ENCODE measurements at regions not wholly inside any gene's neighbourhood (a gene's known extent, or its start where the extent isn't known, plus 50 kb on each side); places are given as distances from the start of the nearest gene placed in this dataset.
"Not testable (repeated sequence)": the region's sequence is repeated elsewhere in the genome, so short reads cannot be mapped to it uniquely, and the experiment has no call there.

DNA sequence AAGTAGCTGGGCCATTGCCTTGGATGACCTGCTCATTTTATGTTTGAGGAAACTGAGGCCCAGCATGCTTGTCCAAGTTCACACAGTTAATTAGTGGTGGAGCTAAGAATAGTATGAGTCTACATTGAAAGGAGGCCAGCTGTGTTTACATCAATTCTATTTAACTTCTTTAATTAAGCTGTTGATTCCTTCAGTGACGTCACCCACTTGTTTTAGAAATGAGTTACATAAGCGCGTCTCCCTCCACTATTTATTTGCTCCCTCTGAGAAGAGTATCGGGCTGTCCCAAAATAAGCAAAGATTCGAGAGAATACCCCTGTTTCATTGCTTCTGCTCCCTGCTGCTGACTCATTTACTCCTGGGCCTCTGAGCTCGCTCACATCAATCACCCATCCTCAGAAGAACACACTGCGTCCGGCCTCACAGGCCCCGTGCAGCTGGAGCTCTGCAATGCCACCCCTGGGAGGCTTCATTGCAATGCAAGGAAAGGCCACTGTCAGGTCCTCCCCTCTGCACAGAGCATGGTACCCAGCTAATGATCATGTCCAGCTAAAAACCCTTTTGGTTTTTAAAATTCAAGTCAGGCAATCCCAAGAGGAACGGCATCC, 74.8 kb upstream of the BMP2 start:
- DNase-seq: no peak

DNA sequence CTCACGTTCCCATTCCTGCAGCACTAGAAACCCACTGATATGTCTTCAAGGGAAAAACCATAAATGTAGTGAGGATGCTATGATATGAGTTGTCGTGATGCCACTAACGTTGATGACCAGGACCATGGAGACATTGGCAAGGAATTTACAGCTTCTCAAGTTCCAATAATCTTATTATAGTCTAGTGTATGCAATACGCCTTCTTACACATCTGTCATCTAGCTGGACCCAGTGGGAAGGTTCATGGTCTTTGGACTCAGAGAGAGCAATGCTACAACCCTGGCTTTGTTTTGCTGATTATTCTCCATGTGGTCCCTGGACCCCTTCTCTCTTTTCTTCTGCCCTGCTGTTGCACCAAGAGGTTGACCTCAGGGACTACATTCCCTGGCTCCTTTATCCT, 76.0 kb upstream of the BMP2 start:
- no peak for DNase-seq

DNA sequence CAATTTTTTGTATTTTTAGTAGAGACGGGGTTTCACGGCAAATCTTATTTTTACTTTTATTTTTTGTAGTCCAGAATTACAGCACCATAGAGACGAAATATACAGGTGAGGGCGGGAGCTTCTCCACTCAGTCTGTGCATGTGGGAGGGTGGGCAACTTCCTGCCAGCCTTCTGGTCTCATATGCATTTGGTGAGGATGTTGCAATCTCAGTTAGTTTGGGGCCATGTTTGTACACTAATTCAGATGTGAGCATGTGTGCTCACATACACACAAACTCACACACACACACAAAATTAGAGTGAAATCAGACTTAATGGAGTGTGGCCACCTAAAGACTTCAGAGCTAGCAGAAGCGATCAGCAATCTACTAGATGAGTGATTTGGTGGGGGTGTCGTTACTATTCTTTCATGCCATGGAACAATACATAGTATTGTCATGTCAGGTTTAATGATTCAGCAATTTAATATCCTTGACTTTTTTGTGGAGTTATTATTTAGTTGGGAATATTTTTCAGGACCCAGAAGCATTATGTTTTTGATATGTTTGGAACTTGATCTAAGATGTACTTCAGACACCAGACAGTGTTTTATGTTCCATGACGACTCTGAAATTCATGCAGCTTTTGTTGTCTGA, 78.0 kb upstream of the BMP2 start:
- no peak for DNase-seq

DNA sequence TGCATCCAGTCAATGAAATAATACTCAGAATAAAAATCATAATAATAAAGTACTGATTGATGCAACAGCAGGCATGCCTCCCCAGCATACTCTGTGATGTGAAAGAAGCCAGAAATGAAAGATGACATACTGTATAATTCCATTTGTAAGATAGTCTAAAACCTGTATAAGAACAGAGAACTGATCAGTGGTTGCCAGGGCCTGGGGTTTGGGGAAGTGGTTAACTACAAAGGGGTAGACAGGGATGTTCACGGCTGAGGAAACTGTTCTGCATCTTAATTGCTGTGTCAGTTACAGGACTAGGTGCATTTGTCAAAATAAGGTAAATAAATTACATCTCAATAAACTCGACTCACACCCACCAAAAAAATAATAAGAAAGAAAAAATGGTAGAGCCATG, 81.3 kb upstream of the BMP2 start:
- no peak for DNase-seq

DNA sequence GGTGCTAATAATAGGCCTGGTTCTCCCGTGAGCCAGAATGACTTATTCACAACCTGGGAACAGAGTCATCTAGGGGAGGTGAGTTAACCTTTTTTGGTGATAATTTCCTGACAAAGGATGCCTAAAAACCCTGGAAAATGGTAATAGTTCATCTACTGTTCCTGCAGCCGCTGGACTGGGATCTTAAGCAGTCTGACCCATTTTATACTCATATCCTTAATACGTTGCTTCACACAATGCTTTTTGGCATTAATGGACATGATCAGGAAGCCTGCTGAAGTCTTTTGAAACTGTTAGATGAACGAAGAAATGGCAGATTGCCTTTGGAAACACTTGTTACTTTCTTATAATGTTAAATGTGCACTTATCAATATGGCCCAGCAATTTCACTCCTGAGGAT, 81.9 kb upstream of the BMP2 start:
- no peak for DNase-seq

DNA sequence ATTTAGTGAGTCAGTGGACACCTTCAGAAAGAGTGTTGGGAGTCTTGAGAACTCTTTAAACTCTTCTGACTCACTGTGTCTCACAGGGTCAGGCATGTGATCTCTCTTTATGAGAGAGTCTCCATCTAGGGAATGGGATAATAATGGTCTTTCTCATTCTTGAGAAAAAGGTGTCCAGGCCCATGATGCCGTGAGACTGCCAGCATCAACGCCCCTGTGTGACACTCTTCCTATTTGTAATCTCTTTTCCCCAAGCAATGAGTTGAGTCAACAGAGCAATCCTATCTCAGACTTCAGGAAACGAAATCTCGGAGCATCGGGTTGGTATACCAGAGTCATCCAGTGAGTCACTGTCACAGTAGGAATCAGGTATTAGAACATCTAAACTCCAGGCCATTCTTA, 82.3 kb upstream of the BMP2 start:
- no peak for DNase-seq

DNA sequence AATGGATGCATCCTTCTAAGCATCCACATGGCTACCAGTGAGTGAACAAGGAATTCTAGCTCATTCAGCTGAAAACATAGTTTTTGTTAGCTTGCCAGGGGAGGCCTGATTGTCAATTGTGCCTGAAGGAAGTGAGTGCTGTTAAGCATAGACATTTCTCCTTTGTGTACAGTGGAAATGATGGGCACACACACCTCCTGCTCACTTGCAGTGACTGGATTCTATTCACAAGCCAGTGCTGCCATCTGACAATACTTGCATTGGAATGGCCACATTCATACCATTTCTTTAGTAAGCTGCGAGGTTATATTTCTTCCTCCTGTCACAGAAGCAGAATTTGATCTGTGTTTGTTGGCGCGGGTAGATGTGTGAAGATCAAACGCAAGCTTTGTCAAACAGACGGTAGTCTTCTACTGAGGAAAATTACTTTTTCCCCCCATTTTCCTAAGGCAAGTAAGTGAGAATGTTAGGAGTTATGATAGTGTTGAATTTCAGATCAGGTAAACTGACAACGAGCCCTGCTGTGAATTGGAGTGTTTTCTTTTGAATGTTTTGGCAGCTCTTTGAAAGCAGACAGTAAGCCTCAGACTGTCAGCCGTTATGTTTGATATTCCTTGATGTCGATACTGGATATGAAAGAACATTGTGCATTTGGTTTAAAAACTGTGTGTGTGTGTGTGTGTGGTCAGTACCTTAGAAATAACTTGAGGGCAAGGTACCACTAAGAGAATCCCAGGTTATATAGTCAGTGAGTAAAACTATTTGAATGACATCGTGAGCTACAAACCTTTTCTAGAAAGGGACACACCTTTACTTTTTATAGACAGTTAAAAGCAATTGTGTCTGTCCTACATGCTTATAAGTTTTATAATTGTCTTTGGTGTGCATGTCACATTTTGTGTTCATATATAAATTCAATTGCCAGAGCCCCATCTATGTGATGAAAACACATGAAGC, 84.2 kb upstream of the BMP2 start:
- DNase-seq: no peak

DNA sequence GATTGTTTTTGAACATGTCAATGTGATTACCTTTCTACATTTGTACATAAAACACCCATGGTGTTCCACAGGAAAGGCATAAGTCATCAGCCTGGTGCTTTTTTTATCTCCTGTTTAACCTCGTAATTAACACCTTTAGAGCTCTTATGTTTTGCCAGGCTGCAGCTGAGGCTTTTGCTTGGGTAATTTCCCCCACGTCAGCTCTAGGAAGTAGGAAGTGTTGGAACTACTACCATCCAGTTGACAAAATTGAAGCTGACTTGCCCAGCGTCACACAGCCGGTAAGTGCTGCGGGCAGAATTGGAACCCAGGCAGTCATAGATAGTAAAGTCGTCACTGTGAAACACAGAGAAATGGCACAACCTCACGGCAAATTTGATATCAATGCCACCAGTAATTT, 86.6 kb upstream of the BMP2 start:
- no peak for DNase-seq

DNA sequence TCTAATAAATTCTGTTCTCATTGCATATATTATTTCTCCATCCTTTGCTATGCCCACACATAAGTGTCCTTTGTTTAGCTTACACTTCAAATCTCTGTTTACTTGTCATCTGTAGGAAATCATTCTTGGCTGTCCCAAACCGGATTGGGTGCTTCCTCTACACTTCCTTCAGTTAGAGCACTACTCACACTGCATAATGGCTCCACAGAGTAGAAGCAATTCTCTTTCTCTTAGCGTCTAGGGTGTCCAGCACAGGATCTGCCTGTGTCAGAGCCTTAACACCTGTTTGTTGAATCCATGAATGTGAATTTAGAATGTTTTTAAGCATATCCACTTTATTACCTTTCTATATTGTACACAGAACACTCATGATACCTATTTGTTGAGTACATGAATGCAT, 87.0 kb upstream of the BMP2 start:
- DNase-seq: no peak

DNA sequence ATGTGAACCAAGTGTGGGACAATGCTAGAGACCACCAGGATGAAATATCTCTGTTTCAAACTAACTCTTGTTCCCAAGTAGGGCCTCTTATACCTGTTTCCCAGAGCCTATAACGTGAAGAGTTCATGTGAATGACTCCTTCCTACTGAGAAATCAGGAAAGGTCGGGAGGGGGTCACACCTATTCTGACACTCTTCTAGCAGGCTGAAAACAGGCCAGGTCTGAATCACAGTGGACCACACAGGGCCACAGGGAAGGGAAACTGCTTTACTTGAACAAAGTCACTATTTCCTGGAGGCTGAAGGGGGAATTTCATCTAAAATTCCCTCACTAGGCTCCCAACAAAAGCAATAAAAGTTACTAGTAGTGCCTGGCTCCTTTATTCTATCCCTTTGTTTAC, 88.4 kb upstream of the BMP2 start:
- DNase-seq: no peak

DNA sequence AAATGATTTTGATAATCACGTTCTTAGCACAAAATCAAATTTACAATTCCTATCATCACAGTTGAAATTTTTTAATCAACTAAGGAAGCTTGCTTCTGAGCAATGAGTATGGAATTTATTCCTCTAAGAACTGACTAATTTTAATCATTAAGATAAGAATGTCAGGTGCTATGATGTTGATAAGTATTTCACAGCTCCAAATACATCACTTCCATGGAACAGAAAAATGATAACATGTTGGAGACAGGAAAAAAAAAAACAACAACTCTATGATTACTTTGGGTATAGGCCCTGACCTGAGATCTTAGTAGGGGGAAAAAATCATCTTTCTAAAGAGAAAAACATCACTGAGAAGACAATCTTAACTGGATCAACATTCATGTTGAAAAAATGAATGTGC, 89.4 kb upstream of the BMP2 start:
- DNase-seq: no peak

DNA sequence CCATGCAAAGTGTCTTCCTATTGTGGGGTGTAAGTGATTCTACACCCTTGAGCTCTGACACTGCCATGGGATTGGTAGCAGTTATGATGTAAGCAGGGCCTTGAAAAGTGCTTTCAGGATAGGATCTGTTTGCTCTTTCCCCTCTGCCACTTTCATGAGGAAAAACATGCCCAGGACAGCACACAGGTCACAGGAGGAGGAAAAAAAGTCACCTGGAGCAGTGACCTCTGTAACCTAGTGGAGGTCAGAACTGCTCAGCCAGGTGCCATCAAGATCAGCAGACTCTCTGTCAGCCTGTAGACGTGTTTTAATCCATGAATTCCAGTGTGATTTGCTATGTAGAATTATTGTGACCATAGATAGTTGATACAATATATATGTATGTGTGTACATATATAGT, 92.7 kb upstream of the BMP2 start:
- no peak for DNase-seq

DNA sequence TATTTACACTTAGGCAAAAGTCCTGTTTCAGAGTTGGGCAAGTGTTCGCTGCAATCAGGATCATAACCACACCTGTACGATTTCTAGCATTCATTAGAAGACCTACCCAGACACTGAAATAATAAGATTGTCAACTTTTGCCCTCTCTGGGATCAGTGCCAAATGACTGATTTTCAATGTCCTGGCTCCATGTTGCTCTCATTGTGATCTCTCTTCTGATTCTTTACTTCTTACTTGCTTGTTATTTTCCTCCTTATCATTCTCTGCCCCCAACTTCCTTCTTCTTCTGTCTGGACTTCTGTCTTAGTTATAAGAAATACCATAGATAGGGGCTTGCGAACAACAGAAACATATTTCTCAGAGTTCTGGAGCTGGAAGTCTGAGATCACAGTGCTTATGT, 94.4 kb upstream of the BMP2 start:
- no peak for DNase-seq

DNA sequence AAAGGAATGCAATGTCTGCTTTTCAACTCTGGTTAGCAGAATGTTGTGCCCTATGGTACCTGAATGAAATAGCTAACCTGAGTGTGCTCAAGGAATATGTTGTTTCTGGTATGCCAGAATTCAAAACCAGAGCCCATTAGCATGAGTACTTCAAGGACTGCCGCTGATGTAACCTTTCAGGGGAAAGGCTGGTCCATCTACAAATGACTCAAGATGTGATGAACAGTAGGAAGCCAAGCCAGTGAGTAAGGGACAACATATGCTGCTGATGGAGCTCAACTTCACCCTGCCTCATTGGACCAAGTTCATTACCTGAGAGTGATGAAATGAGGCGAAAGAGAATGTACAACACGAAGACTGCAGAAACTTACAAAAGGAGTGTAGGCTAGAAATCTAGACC, 95.7 kb upstream of the BMP2 start:
- DNase-seq: no peak

DNA sequence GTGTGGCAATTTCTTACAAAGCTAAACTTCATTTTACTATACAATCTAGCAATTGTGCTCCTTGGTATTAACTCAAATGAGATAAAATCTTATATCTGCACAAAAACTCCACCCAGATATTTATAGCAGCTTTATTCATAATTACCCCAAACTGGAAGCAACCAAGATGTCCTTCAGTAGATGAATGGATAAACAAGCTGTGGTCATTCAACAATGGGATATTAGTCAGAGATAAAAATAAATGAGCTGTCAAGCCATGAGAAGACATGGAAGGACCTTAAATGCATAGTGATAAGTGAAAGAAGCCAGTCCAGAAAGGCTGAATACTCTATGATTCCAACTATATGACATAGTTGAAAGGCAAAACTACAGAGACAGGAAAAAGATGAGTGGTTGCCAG, 98.9 kb upstream of the BMP2 start:
- DNase-seq: no peak

DNA sequence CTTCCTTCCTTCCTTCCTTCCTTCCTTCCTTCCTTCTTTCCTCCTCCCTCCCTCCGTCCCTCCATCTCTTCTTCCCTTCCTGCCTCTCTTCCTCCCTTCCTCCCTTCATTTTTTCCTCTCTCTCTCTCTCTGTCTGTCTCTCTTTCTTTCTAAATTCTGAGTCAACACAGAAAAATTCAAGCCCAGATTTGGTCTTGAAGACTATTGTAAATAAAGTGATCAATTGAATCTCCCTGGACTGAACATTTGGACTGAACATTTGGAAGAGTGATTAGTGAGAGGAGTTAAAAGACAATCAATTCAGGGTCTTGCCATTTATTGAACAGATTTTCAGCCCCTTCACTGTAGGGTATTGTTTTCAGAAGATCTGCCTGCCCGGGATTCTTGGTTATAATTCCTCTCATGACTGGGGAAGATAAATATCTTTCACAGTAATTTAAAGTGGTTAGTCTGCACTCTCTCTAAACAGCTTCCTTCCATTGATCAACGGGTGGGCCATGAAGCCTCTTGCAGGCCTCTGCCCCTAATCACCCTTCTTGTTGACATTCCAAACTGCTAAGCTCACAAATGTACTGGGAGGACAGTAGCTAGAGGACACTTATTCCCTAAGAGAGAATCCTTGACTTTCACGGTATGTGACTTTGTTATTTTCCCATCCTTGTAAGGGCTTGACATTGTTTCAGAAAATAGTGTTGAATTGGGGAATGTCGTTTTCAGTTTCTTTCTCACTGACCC, 101.7 kb upstream of the BMP2 start:
- no peak for DNase-seq

DNA sequence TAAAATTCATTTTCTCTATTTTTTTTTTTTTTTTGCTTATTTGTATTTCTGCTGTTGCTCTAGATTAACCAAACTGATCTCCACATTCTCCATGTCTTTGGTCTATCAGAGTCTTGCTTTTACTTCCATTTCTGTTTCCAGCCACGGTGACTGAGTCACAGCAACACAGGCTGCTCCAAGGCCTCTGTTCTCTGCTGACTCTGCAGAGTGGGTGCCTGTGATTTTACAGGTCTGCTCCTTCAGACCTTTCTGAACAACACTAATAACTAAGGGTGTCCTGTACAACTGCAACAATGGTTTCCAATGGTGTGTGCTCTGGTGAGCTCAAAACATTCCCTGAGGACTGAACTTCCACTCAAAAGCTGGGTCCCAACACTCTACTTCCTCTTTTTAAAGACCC, 102.3 kb upstream of the BMP2 start:
- no peak for DNase-seq

DNA sequence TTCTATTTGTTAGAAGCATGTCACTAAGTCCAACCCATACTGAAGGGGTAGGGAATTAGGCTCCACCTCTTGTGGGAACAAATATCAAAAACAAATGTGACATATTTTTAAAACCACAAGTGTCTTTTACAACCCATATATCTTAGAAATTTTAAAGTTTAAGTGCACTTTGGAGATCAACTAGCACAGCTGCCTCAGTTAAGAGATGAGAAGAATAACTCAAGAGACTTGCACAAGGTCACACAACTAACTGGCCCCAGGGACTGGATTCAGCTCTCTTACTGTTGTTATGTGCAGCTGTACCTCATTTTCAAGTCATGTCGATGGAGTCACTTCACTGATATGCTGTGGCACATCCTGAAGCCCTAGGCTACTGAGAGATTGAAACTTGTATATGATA, 102.9 kb upstream of the BMP2 start:
- DNase-seq: no peak

DNA sequence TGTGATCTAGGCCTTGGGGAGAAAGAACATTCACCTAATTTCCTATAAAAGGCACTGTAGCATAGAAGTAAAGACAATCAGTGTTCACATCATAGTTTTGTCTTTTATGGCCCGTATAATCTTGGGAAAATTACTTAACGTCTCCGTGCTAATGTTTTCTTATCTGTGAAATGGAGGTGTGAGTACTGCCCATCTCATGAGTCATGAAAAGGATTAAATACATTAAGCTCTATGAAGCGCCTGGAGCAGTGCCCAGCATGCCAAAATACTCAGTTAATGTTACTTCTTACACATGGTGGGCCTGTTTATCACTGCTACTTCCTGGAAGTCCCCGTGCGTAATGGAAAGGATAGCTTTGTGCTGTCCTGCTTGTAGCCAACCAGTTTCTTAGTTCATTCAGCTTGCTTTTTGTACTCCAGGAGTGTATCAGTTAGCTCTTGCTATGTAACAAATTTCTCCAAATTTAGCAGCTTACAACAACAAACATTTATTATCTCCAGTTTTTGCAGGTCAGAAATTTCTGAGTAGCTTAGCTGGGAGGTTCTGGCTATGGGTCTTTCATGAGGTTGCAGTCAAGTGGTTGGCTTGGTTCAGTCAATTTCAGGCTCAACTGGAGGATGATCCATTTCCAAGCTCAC, 103.6 kb upstream of the BMP2 start:
- DNase-seq: no peak

DNA sequence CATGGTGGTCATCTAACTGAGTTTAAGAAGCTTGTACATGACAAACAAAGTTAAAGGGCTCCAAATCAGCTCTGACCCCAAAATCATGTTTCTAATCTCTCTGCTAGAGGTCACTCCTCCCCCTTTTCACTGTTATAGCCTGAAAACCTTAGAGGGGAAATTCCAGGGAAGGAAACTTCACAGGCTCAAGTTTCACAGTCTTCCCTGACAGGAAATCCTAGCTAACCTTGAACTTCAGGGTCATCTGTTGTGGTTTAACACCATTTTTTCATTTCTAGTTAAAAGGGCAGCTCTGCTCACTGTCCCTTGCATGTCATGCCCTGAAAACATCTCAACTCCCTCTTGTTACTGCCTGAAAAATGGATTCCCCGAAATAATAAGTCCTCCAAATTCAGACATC, 104.4 kb upstream of the BMP2 start:
- DNase-seq: no peak

DNA sequence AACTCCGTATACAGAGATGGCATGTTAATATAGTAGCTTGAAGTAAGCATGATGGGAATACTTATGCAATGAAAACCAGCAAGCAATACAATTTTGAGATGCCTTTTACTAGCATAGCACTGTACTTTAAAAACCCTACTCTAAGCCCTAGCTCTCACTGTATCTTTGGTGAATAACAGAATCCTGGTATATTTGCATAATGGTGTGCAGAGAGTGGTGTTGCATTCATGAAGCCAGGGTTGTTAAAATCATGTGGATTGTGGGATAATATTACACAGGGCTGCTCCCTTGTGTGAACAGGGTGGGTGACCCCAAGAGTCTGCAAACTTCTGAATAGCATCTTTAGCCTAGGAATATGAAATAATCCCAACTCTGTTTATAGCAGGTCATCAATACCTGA, 105.2 kb upstream of the BMP2 start:
- no peak for DNase-seq

DNA sequence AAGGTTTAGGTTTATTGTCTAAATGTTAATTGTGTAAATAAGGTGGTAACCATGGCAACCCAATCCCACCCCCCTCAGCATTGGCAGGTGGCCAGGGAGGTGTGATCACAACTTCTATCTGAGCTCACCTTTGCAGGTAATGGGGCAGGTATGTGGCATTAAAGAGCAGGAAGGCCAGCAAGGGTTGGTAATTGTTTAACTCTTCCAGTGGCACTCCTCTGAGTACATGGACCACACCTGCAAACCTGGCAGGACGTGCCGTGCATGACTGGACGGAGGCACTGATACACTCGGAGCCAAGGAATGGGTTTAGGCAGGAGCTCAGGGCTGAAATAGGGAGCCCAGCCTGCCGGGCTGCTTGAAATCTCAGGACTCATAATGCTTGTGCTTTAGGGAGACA, 107.0 kb upstream of the BMP2 start:
- DNase-seq: no peak

DNA sequence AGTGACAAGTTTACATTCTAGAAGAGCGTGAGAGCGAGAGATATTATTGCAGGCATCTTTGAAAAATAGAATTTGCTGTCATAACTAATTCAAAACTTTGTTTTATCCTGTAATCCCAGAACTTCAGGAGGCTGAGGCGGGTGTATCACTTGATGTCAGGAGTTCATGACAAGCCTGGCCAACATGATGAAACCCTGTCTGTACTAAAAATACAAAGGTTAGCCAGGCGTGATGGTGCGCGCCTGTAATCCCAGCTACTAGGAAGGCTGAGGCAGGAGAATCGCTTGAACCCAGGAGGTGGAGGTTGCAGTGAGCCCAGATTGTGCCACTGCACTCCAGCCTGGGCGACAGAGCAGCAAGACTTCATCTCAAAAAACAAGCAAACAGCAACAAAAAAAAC, 108.6 kb upstream of the BMP2 start:
- not testable (repeated sequence) for DNase-seq
